ENCODE measurements at regions not wholly inside any gene's neighbourhood (a gene's known extent, or its start where the extent isn't known, plus 50 kb on each side); places are given as distances from the start of the nearest gene placed in this dataset.
A peak's percentile ranks its signal among the peaks of the same experiment; 100 is the strongest.

GRCh38 chr6:137724018-137724403 is 143.0 kb upstream of the TNFAIP3 start:
- Histone ChIP-seq H3K4me3 (no peak overlapping the region), H3K27ac (ENCODE audit: low read depth in 1 of 2, low read length in 1 of 2) (no peak overlapping the region), H3K9ac (ENCODE audit: insufficient read depth in 1 of 2, low read length in 2 of 2) (no peak overlapping the region), H3K9me3 (ENCODE audit: control insufficient read depth in 4 of 4, insufficient read depth in 3 of 4, low read length in 3 of 4) (no peaks in the 10 kb centered on the region), H3K4me1 (ENCODE audit: control insufficient read depth in 5 of 5, insufficient read depth in 5 of 5, low read length in 5 of 5) (peaks cover 0 to 27% (median 0%) of the 10 kb centered on the region in 5 donors), H3K27me3 (ENCODE audit: control insufficient read depth in 3 of 3, insufficient read depth in 3 of 3, low read length in 2 of 3) (no peaks in the 10 kb centered on the region), H3K36me3 (ENCODE audit: control insufficient read depth in 4 of 4, insufficient read depth in 4 of 4, low read length in 4 of 4) (no peaks in the 10 kb centered on the region)
- no peak for ATAC-seq (ENCODE audit: insufficient read depth, low FRiP score)
- 75 to 80% methylated on average over 3 of the region's 3 CpGs for WGBS, 2 donors
- no peak for TF ChIP-seq CTCF (IDR thresholded peaks at IDR 0.05; ENCODE audit: control extremely low read depth, extremely low read depth)
- peak in 1 of 3 donors; percentile 5 for DNase-seq

- H3K4me3 ChIP-seq = no peak overlapping the region
- TF ChIP-seq CTCF (IDR thresholded peaks at IDR 0.05; ENCODE audit: control extremely low read depth, extremely low read depth) = no peak
- WGBS, 2 donors = 69 to 79% methylated on average over 10 of the region's 10 CpGs
- DNase-seq (peak in 1 of 3 donors; percentile 8), ATAC-seq (ENCODE audit: insufficient read depth, low FRiP score) (no peak)
- H3K9me3 ChIP-seq (ENCODE audit: control insufficient read depth in 4 of 4, insufficient read depth in 3 of 4, low read length in 3 of 4) = no peaks in the 10 kb centered on the region
- no peaks in the 10 kb centered on the region for H3K36me3 ChIP-seq (ENCODE audit: control insufficient read depth in 4 of 4, insufficient read depth in 4 of 4, low read length in 4 of 4)
- no peak overlapping the region for H3K9ac ChIP-seq (ENCODE audit: insufficient read depth in 1 of 2, low read length in 2 of 2)
- peaks cover 0 to 34% (median 0%) of the 10 kb centered on the region in 5 donors for H3K4me1 ChIP-seq (ENCODE audit: control insufficient read depth in 5 of 5, insufficient read depth in 5 of 5, low read length in 5 of 5)
- H3K27ac ChIP-seq (ENCODE audit: low read depth in 1 of 2, low read length in 1 of 2) = no peak overlapping the region
- H3K27me3 ChIP-seq (ENCODE audit: control insufficient read depth in 3 of 3, insufficient read depth in 3 of 3, low read length in 2 of 3) = no peaks in the 10 kb centered on the region
Measured at GRCh38 chr6:137724495-137725211, 142.4 kb upstream of the TNFAIP3 start.

GRCh38 chr6:137725949-137726348 is 141.1 kb upstream of the TNFAIP3 start:
- Histone ChIP-seq H3K4me3 (no peak overlapping the region), H3K27me3 (ENCODE audit: control insufficient read depth in 3 of 3, insufficient read depth in 3 of 3, low read length in 2 of 3) (no peaks in the 10 kb centered on the region), H3K9ac (ENCODE audit: insufficient read depth in 1 of 2, low read length in 2 of 2) (no peak overlapping the region), H3K27ac (ENCODE audit: low read depth in 1 of 2, low read length in 1 of 2) (no peak overlapping the region), H3K36me3 (ENCODE audit: control insufficient read depth in 4 of 4, insufficient read depth in 4 of 4, low read length in 4 of 4) (no peaks in the 10 kb centered on the region), H3K4me1 (ENCODE audit: control insufficient read depth in 5 of 5, insufficient read depth in 5 of 5, low read length in 5 of 5) (peaks cover 0 to 40% (median 0%) of the 10 kb centered on the region in 5 donors), H3K9me3 (ENCODE audit: control insufficient read depth in 4 of 4, insufficient read depth in 3 of 4, low read length in 3 of 4) (no peaks in the 10 kb centered on the region)
- no peak for DNase-seq
- WGBS, 2 donors = 95 to 96% methylated on average over 2 of the region's 2 CpGs
- no peak for ATAC-seq (ENCODE audit: insufficient read depth, low FRiP score)
- no peak for TF ChIP-seq CTCF (IDR thresholded peaks at IDR 0.05; ENCODE audit: control extremely low read depth, extremely low read depth)

- ATAC-seq (ENCODE audit: insufficient read depth, low FRiP score) (no peak), DNase-seq (peak in 1 of 3 donors; percentile 7)
- H3K36me3 ChIP-seq (ENCODE audit: control insufficient read depth in 4 of 4, insufficient read depth in 4 of 4, low read length in 4 of 4) = no peaks in the 10 kb centered on the region
- no peak overlapping the region for H3K27ac ChIP-seq (ENCODE audit: low read depth in 1 of 2, low read length in 1 of 2)
- no peak overlapping the region for H3K9ac ChIP-seq (ENCODE audit: insufficient read depth in 1 of 2, low read length in 2 of 2)
- no peak for TF ChIP-seq CTCF (IDR thresholded peaks at IDR 0.05; ENCODE audit: control extremely low read depth, extremely low read depth)
- no peaks in the 10 kb centered on the region for H3K9me3 ChIP-seq (ENCODE audit: control insufficient read depth in 4 of 4, insufficient read depth in 3 of 4, low read length in 3 of 4)
- no peaks in the 10 kb centered on the region for H3K27me3 ChIP-seq (ENCODE audit: control insufficient read depth in 3 of 3, insufficient read depth in 3 of 3, low read length in 2 of 3)
- WGBS, 2 donors = 92 to 95% methylated on average over 1 of the region's 1 CpG
- H3K4me3 ChIP-seq = no peak overlapping the region
- peaks cover 0 to 45% (median 0%) of the 10 kb centered on the region in 5 donors for H3K4me1 ChIP-seq (ENCODE audit: control insufficient read depth in 5 of 5, insufficient read depth in 5 of 5, low read length in 5 of 5)
Measured at GRCh38 chr6:137726582-137726981, 140.5 kb upstream of the TNFAIP3 start.
